Motor neuron (in vitro differentiated cells): ENCODE measurements at regions not wholly inside any gene's neighbourhood (a gene's known extent, or its start where the extent isn't known, plus 50 kb on each side); places are given as distances from the start of the nearest gene placed in this dataset.
A peak's percentile ranks its signal among the peaks of the same experiment; 100 is the strongest.

Experiments
- ATAC-seq, 8 experiments: fragments of 200-7000 bp; cut with Tn5 transposase; replicated peaks in 6 of 8; 2 replicates each; pipeline ENCODE4 v1.8.0; 2021; ENCODE audit warnings: mild to moderate bottlenecking in 8 of 8, moderate library complexity in 8 of 8
- H3K27ac ChIP-seq, 2 donors: fragments of 250-450 bp; sonication (Bioruptor Pico); 2 replicates each; pipeline ENCODE4 v1.9.0; 2021; ENCODE audit warnings: antibody characterized with exemption in 2 of 2, mild to moderate bottlenecking in 2 of 2, moderate library complexity in 1 of 2
- H3K4me1 ChIP-seq, 2 donors: fragments of 250-450 bp; sonication (Bioruptor Pico); replicated peaks in 1 of 2; 2 replicates each; pipeline ENCODE4 v1.6.1; 2021; ENCODE audit warnings: antibody characterized with exemption in 2 of 2, mild to moderate bottlenecking in 2 of 2, moderate library complexity in 1 of 2
- H3K4me3 ChIP-seq, 5 donors: fragments of 250-450 bp; sonication (Bioruptor Pico); 2 replicates each; pipeline ENCODE4 v1.9.0; 2021; ENCODE audit warnings: antibody characterized with exemption in 5 of 5, mild to moderate bottlenecking in 5 of 5, moderate library complexity in 4 of 5
- WGBS, 10 experiments: fragments of 450-650 bp; shearing (Covaris generic); methylation state at CpG; one replicate each; pipeline ENCODE4 v1.0.0; 2022; 5-methylcytosine and 5-hydroxymethylcytosine counted together
- in situ Hi-C, 9 experiments: fragments of 400-800 bp; cut with MboI; loops; one replicate each; pipeline ENCODE4 v1.15.0; 2021; ENCODE audit warnings: low sequenced_read_pairs in 9 of 9, low pct_unique_long_range_greater_than_20kb in 2 of 9; ENCODE audit not compliant: unreplicated experiment in 9 of 9

- H3K27ac ChIP-seq: no peak overlapping the region
- H3K4me3 ChIP-seq: no peak overlapping the region
- ATAC-seq: no peak
- peaks cover 18 to 35% of the 10 kb centered on the region in 2 donors for H3K4me1 ChIP-seq
- in situ Hi-C loops: loop anchor here in 1 of 9 experiments (25.0 kb wide), 1 partner anchor 98 kb away; no protein-coding TSS in a partner anchor
- WGBS, 10 experiments: 83 to 100% (median 94%) methylated on average over 1 to 6 of the region's 6 CpGs; no CpG with 5 or more reads in 1 of the 10 experiments
These were observed 146.2 kb upstream of the KLF4 start for GRCh38 chr9:107635803-107636174.

DNA sequence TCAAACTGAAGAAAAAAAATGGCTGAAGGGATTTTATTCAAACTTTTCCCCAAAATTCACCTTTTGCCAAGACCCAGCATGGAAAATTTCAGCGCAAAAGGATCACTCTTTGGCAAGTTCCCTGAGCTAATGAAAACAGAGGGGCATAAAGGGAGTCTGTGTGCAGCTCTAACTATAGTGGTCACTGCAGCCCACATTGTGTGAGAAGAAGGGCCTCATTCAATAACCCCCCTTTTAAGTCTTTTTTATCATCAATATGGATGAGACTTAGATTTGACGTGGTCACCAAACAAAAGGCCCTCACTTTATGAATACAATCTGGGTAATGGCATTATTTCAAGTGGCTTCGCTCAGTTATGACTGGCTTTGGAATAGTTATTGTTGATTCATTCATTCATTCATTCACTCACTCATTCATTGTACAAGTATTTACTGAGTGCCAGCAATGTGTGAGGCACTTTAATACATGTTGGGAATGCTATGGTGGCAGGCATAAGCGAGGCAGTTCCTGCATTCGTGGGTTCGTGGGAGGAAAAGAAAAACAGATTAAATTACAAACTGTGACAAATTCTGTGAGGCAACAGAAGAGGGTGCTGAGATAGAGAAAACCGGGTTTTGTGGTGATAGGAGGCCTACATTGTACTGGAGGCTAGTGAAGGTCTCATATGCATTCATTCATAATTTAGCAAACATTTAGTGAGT, 145.7 kb upstream of the KLF4 start:
- no peak for ATAC-seq
- Histone ChIP-seq H3K4me1 (peaks cover 18 to 35% of the 10 kb centered on the region in 2 donors), H3K4me3 (no peak overlapping the region), H3K27ac (no peak overlapping the region)
- in situ Hi-C loops: loop anchor here in 1 of 9 experiments (25.0 kb wide), 1 partner anchor 98 kb away; no protein-coding TSS in a partner anchor
- 42 to 100% (median 74%) methylated on average over 1 to 7 of the region's 7 CpGs for WGBS, 10 experiments

GRCh38 chr9:107633406-107633805, 143.8 kb upstream of the KLF4 start:
- H3K4me3 ChIP-seq: no peak overlapping the region
- in situ Hi-C loops: loop anchor here in 1 of 9 experiments (25.0 kb wide), 1 partner anchor 96 kb away; no protein-coding TSS in a partner anchor
- 42 to 96% (median 79%) methylated on average over 2 to 5 of the region's 5 CpGs; no CpG with 5 or more reads in 1 of the 10 experiments for WGBS, 10 experiments
- ATAC-seq: no peak
- H3K4me1 ChIP-seq: peaks cover 10 to 21% of the 10 kb centered on the region in 2 donors
- H3K27ac ChIP-seq: no peak overlapping the region

GRCh38 chr9:107632661-107633060, 143.1 kb upstream of the KLF4 start:
- WGBS, 10 experiments: 50 to 100% (median 73%) methylated on average over 1 to 3 of the region's 4 CpGs; no CpG with 5 or more reads in 2 of the 10 experiments
- H3K4me3 ChIP-seq: no peak overlapping the region
- H3K4me1 ChIP-seq: peaks cover 10 to 17% of the 10 kb centered on the region in 2 donors
- in situ Hi-C loops: loop anchor here in 1 of 9 experiments (25.0 kb wide), 1 partner anchor 95 kb away; no protein-coding TSS in a partner anchor
- no peak for ATAC-seq
- no peak overlapping the region for H3K27ac ChIP-seq

GRCh38 chr9:107632216-107632615, 142.6 kb upstream of the KLF4 start:
- in situ Hi-C loops: loop anchor here in 1 of 9 experiments (25.0 kb wide), 1 partner anchor 95 kb away; no protein-coding TSS in a partner anchor
- 29 to 97% (median 90%) methylated on average over 2 to 7 of the region's 9 CpGs; no CpG with 5 or more reads in 5 of the 10 experiments for WGBS, 10 experiments
- H3K4me3 ChIP-seq: no peak overlapping the region
- peaks cover 10 to 12% of the 10 kb centered on the region in 2 donors for H3K4me1 ChIP-seq
- H3K27ac ChIP-seq: no peak overlapping the region
- peak in 3 of 8 experiments; percentile 3 to 19 (median 8) for ATAC-seq

DNA sequence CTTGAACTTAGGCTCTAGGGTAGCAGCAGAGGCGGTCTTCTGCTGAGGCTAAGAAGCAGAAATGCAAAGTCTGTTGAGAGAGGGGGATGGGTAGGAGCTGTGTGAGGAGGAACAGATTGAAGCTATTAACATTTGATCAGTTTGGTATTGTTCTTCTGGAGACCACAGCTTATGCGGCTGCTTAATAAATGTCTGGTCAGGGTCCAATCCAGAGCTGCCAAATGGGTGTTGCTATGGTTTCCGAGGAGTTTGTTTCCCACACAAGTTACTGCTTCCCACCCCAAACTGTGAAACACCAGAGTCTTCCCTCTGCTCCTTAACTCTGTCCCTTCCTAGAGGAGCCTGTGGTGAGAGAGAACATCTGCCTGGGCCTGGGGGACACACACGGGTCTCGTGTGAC, 142.2 kb upstream of the KLF4 start:
- ATAC-seq: peak; percentile 9 to 59 (median 20)
- Histone ChIP-seq H3K27ac (no peak overlapping the region), H3K4me3 (no peak overlapping the region), H3K4me1 (peaks cover 9 to 10% of the 10 kb centered on the region in 2 donors)
- in situ Hi-C loops: loop anchor here in 1 of 9 experiments (25.0 kb wide), 1 partner anchor 94 kb away; no protein-coding TSS in a partner anchor
- WGBS, 10 experiments: 33 to 58% (median 46%) methylated on average over 2 to 3 of the region's 5 CpGs; no CpG with 5 or more reads in 6 of the 10 experiments

GRCh38 chr9:107630156-107630555, 140.6 kb upstream of the KLF4 start:
- no peak overlapping the region for H3K4me3 ChIP-seq
- no peak overlapping the region for H3K27ac ChIP-seq
- ATAC-seq: no peak
- H3K4me1 ChIP-seq: peaks cover 9 to 10% of the 10 kb centered on the region in 2 donors
- in situ Hi-C loops: loop anchor here in 1 of 9 experiments (25.0 kb wide), 1 partner anchor 93 kb away; no protein-coding TSS in a partner anchor
- 57 to 100% (median 93%) methylated on average over 1 to 4 of the region's 6 CpGs; no CpG with 5 or more reads in 6 of the 10 experiments for WGBS, 10 experiments

GRCh38 chr9:107628444-107628843, 138.9 kb upstream of the KLF4 start:
- H3K4me3 ChIP-seq: no peak overlapping the region
- peaks cover 9 to 10% of the 10 kb centered on the region in 2 donors for H3K4me1 ChIP-seq
- no peak overlapping the region for H3K27ac ChIP-seq
- in situ Hi-C loops: loop anchor here in 1 of 9 experiments (25.0 kb wide), 1 partner anchor 91 kb away; no protein-coding TSS in a partner anchor
- ATAC-seq: no peak
- 79 to 100% (median 92%) methylated on average over 3 to 11 of the region's 11 CpGs; no CpG with 5 or more reads in 3 of the 10 experiments for WGBS, 10 experiments

GRCh38 chr9:107627781-107628180, 138.2 kb upstream of the KLF4 start:
- in situ Hi-C loops: loop anchor here in 1 of 9 experiments (25.0 kb wide), 1 partner anchor 90 kb away; no protein-coding TSS in a partner anchor

GRCh38 chr9:107626118-107626517, 136.5 kb upstream of the KLF4 start:
- in situ Hi-C loops: loop anchor here in 1 of 9 experiments (25.0 kb wide), 1 partner anchor 89 kb away; no protein-coding TSS in a partner anchor
- 77 to 100% (median 86%) methylated on average over 1 to 5 of the region's 6 CpGs; no CpG with 5 or more reads in 1 of the 10 experiments for WGBS, 10 experiments
- H3K27ac ChIP-seq: no peak overlapping the region
- ATAC-seq: no peak
- H3K4me3 ChIP-seq: no peak overlapping the region
- H3K4me1 ChIP-seq: peaks cover under 1 to 3% of the 10 kb centered on the region in 2 donors

More at GRCh38 chr9:107627781-107628180, 138.2 kb upstream of the KLF4 start:
- ATAC-seq: peak in 3 of 8 experiments; percentile 44 to 94 (median 86)
- H3K4me3 ChIP-seq: no peak overlapping the region
- no peak overlapping the region for H3K27ac ChIP-seq
- 0 to 100% (median 60%) methylated on average over 1 to 2 of the region's 4 CpGs; no CpG with 5 or more reads in 5 of the 10 experiments for WGBS, 10 experiments
- H3K4me1 ChIP-seq: peaks cover 9 to 10% of the 10 kb centered on the region in 2 donors

GRCh38 chr9:107625383-107625984, 135.9 kb upstream of the KLF4 start:
- WGBS, 10 experiments: 89 to 100% (median 95%) methylated on average over 1 to 6 of the region's 7 CpGs; no CpG with 5 or more reads in 2 of the 10 experiments
- in situ Hi-C loops: loop anchor here in 1 of 9 experiments (25.0 kb wide), 1 partner anchor 88 kb away; no protein-coding TSS in a partner anchor
- Histone ChIP-seq H3K4me1 (peaks cover 6% of the 10 kb centered on the region in 2 donors), H3K27ac (no peak overlapping the region), H3K4me3 (no peak overlapping the region)
- no peak for ATAC-seq

- Histone ChIP-seq H3K4me1 (peaks cover 6% of the 10 kb centered on the region in 2 donors), H3K4me3 (no peak overlapping the region), H3K27ac (no peak overlapping the region)
- 56 to 96% (median 80%) methylated on average over 1 to 10 of the region's 15 CpGs; no CpG with 5 or more reads in 3 of the 10 experiments for WGBS, 10 experiments
- in situ Hi-C loops: no loop called here
- peak in 3 of 8 experiments; percentile 13 to 95 (median 54) for ATAC-seq
These were observed 134.8 kb upstream of the KLF4 start for GRCh38 chr9:107624234-107624948.
